ENCODE measurements at regions not wholly inside any gene's neighbourhood (a gene's known extent, or its start where the extent isn't known, plus 50 kb on each side); places are given as distances from the start of the nearest gene placed in this dataset.

- TF ChIP-seq USF1 (IDR thresholded peaks at IDR 0.05): no peak
- TF ChIP-seq MAX (IDR thresholded peaks at IDR 0.05): no peak
- TF ChIP-seq TAF1 (IDR thresholded peaks at IDR 0.05; ENCODE audit: low read depth): no peak
- no peak for TF ChIP-seq TCF12 (IDR thresholded peaks at IDR 0.05; ENCODE audit: low read depth)
- no peak for TF ChIP-seq EP300 (IDR thresholded peaks at IDR 0.05; ENCODE audit: borderline replicate concordance)
- no peak for TF ChIP-seq ZBTB7A (IDR thresholded peaks at IDR 0.05; ENCODE audit: low read depth)
- TF ChIP-seq RAD21 (IDR thresholded peaks at IDR 0.05; ENCODE audit: low read depth): no peak
Observed at GRCh38 chr2:20147351-20147750, 77.6 kb downstream of the SDC1 start.

GRCh38 chr2:20146401-20146800 lies 78.5 kb downstream of the SDC1 start:
- TF ChIP-seq TEAD4 (IDR thresholded peaks at IDR 0.05) (no peak), REST (IDR thresholded peaks at IDR 0.05; ENCODE audit: low read depth) (no peak), ZBTB7A (IDR thresholded peaks at IDR 0.05; ENCODE audit: low read depth) (no peak), EP300 (IDR thresholded peaks at IDR 0.05; ENCODE audit: borderline replicate concordance) (no peak), RAD21 (IDR thresholded peaks at IDR 0.05; ENCODE audit: low read depth) (no peak), CREB1 (IDR thresholded peaks at IDR 0.05; ENCODE audit: low read depth) (no peak), USF1 (IDR thresholded peaks at IDR 0.05) (no peak), NFIC (IDR thresholded peaks at IDR 0.05) (no peak), CEBPB (IDR thresholded peaks at IDR 0.05) (no peak), FOXM1 (IDR thresholded peaks at IDR 0.05; ENCODE audit: borderline replicate concordance, low read depth) (no peak), YY1 (IDR thresholded peaks at IDR 0.05; ENCODE audit: low read depth) (no peak), TAF1 (IDR thresholded peaks at IDR 0.05; ENCODE audit: low read depth) (no peak), TCF12 (IDR thresholded peaks at IDR 0.05; ENCODE audit: low read depth) (no peak), MAX (IDR thresholded peaks at IDR 0.05) (no peak), EGR1 (IDR thresholded peaks at IDR 0.05) (no peak)

- no peak for TF ChIP-seq MAX (IDR thresholded peaks at IDR 0.05)
- TF ChIP-seq TEAD4 (IDR thresholded peaks at IDR 0.05): no peak
- TF ChIP-seq RAD21 (IDR thresholded peaks at IDR 0.05; ENCODE audit: low read depth): no peak
- no peak for TF ChIP-seq EP300 (IDR thresholded peaks at IDR 0.05; ENCODE audit: borderline replicate concordance)
- TF ChIP-seq TCF12 (IDR thresholded peaks at IDR 0.05; ENCODE audit: low read depth): no peak
- no peak for TF ChIP-seq TAF1 (IDR thresholded peaks at IDR 0.05; ENCODE audit: low read depth)
- no peak for TF ChIP-seq FOXM1 (IDR thresholded peaks at IDR 0.05; ENCODE audit: borderline replicate concordance, low read depth)
- no peak for TF ChIP-seq USF1 (IDR thresholded peaks at IDR 0.05)
- no peak for TF ChIP-seq NFIC (IDR thresholded peaks at IDR 0.05)
- no peak for TF ChIP-seq EGR1 (IDR thresholded peaks at IDR 0.05)
- no peak for TF ChIP-seq REST (IDR thresholded peaks at IDR 0.05; ENCODE audit: low read depth)
Observed at GRCh38 chr2:20145497-20146193, 79.3 kb downstream of the SDC1 start.

GRCh38 chr2:20144861-20145260 lies 80.1 kb downstream of the SDC1 start:
- TF ChIP-seq FOXM1 (IDR thresholded peaks at IDR 0.05; ENCODE audit: borderline replicate concordance, low read depth): no peak
- no peak for TF ChIP-seq NFIC (IDR thresholded peaks at IDR 0.05)

GRCh38 chr2:20144196-20144595 lies 80.7 kb downstream of the SDC1 start:
- TF ChIP-seq CREB1 (IDR thresholded peaks at IDR 0.05; ENCODE audit: low read depth) (no peak), MAX (IDR thresholded peaks at IDR 0.05) (no peak)

- TF ChIP-seq YY1 (IDR thresholded peaks at IDR 0.05; ENCODE audit: low read depth): no peak
- peak; percentile 18; the same call in 1 of the 2 replicates for TF ChIP-seq TEAD4 (IDR thresholded peaks at IDR 0.05)
- peak; percentile 29; the same call in 1 of the 2 replicates for TF ChIP-seq EP300 (IDR thresholded peaks at IDR 0.05; ENCODE audit: borderline replicate concordance)
- TF ChIP-seq ZBTB7A (IDR thresholded peaks at IDR 0.05; ENCODE audit: low read depth): no peak
- peak; percentile 32; the same call in 1 of the 2 replicates for TF ChIP-seq TCF12 (IDR thresholded peaks at IDR 0.05; ENCODE audit: low read depth)
- no peak for TF ChIP-seq NFIC (IDR thresholded peaks at IDR 0.05)
Observed at GRCh38 chr2:20143263-20143662, 81.7 kb downstream of the SDC1 start.

Measured in Ishikawa (cell line).